Panc1 (cell line): ENCODE measurements at regions not wholly inside any gene's neighbourhood (a gene's known extent, or its start where the extent isn't known, plus 50 kb on each side); places are given as distances from the start of the nearest gene placed in this dataset.

Experiments
- ATAC-seq: fragments of 200-7000 bp; cut with Tn5 transposase; 2 replicates; pipeline ENCODE4 v1.9.1; 2020; ENCODE audit warnings: mild to moderate bottlenecking, moderate library complexity
- BruUV-seq: library from RNA; stranded (reverse); fragments of 400-500 nt; replicated peaks from 2 replicates; lab custom pipeline; 2021; lab: Mats Ljungman, UMichigan
- CTCF ChIA-PET: fragments of 300-600 bp; sonication (Branson Sonifier 250); formaldehyde crosslinking; loops from one replicate; lab custom pipeline; 2022; ENCODE audit warnings: antibody characterized with exemption; lab: Charles Lee
- POLR2A ChIA-PET: fragments of 300-600 bp; sonication (Branson Sonifier 250); formaldehyde crosslinking; loops from one replicate; lab custom pipeline; 2022; ENCODE audit warnings: antibody characterized with exemption; lab: Charles Lee
- DNase-seq: peaks from one replicate; pipeline ENCODE4 v3.0.0-alpha.2; 2010; ENCODE audit warnings: low read depth, low spot score
- H3K27ac ChIP-seq: 2 replicates; pipeline ENCODE4 v1.5.1; 2011; ENCODE audit warnings: mild to moderate bottlenecking, low read length, inconsistent platforms
- H3K27me3 ChIP-seq: fragments of 200-500 bp; sonication (Bioruptor generic); 2 replicates; pipeline ENCODE4 v1.6.0; 2014; ENCODE audit warnings: low read length, inconsistent platforms; ENCODE audit not compliant: control insufficient read depth, insufficient read depth
- H3K36me3 ChIP-seq: fragments of 200-500 bp; sonication (Bioruptor generic); 2 replicates; pipeline ENCODE4 v1.5.1; 2014; ENCODE audit warnings: inconsistent platforms, mild to moderate bottlenecking, low read length, moderate library complexity; ENCODE audit not compliant: control insufficient read depth, insufficient read depth
- H3K4me1 ChIP-seq: 2 replicates; pipeline ENCODE4 v1.5.1; 2011; ENCODE audit warnings: inconsistent platforms, mild to moderate bottlenecking, low read length, moderate library complexity; ENCODE audit not compliant: control insufficient read depth, insufficient read depth
- H3K4me3 ChIP-seq, 2 experiments: 2 replicates each; pipeline ENCODE4 v1.5.1; 2011 to 2012; ENCODE audit warnings: low read depth in 2 of 2, low read length in 2 of 2, mild to moderate bottlenecking in 2 of 2, inconsistent platforms in 1 of 2, moderate library complexity in 1 of 2
- H3K9me3 ChIP-seq: fragments of 200-500 bp; sonication (Bioruptor generic); 2 replicates; pipeline ENCODE4 v1.5.1; 2014; ENCODE audit warnings: low read depth, mild to moderate bottlenecking, inconsistent platforms, low read length, moderate library complexity; ENCODE audit not compliant: control insufficient read depth, insufficient read depth
- CTCF ChIP-seq: fragments of 450-650 bp; IDR thresholded peaks from 2 replicates; pipeline ENCODE4 v1.5.1; 2017; ENCODE audit warnings: mild to moderate bottlenecking
- POLR2AphosphoS5 ChIP-seq: IDR thresholded peaks from 2 replicates; pipeline ENCODE4 v1.6.1; 2012; ENCODE audit warnings: mild to moderate bottlenecking, low read depth, low read length, moderate library complexity
- REST ChIP-seq, 2 experiments: IDR thresholded peaks; 2 replicates each; pipeline ENCODE4 v1.6.1; 2011 to 2012; ENCODE audit warnings: low read depth in 2 of 2, control low read depth in 1 of 2, low read length in 1 of 2, mild to moderate bottlenecking in 1 of 2, moderate library complexity in 1 of 2; ENCODE audit not compliant: insufficient read depth in 1 of 2
- SIN3A ChIP-seq: IDR thresholded peaks from 2 replicates; pipeline ENCODE4 v1.6.1; 2012; ENCODE audit warnings: low read depth, mild to moderate bottlenecking, low read length, moderate library complexity, borderline replicate concordance; ENCODE audit not compliant: insufficient read depth
- TCF7L2 ChIP-seq: IDR thresholded peaks from 2 replicates; pipeline ENCODE4 v1.6.1; 2011; ENCODE audit warnings: mild to moderate bottlenecking, low read depth, low read length, inconsistent platforms
- in situ Hi-C: cut with HindIII; loops from 2 replicates; pipeline ENCODE4 v1.10.0; 2016; ENCODE audit warnings: low sequenced_read_pairs, low pct_unique_long_range_greater_than_20kb
- intact Hi-C: fragments of 100-400 bp; cut with micrococcal nuclease; formaldehyde crosslinking; loops from one replicate; pipeline ENCODE4 v1.10.0; 2022; ENCODE audit not compliant: unreplicated experiment

GRCh38 chr3:18035641-18036449 lies 293.4 kb upstream of the TBC1D5 start:
- no TSS peak for BruUV-seq
- intact Hi-C loops (no loop called here), in situ Hi-C loops (no loop called here)
- H3K27ac ChIP-seq: no peak overlapping the region
- ATAC-seq (no peak), DNase-seq (no peak)
- ChIA-PET POLR2A (no interaction called here), CTCF (no interaction called here)
- no peak overlapping the region for H3K4me3 ChIP-seq
- no peaks in the 10 kb centered on the region for H3K4me1 ChIP-seq
- H3K36me3 ChIP-seq: no peaks in the 10 kb centered on the region
- H3K9me3 ChIP-seq: no peaks in the 10 kb centered on the region
- TF ChIP-seq CTCF: no peak
- TF ChIP-seq TCF7L2: no peak
- TF ChIP-seq REST (IDR thresholded peaks at IDR 0.05; ENCODE audit: insufficient read depth in 1 of 2, low read depth in 2 of 2, low read length in 1 of 2): no peak
- no peak for TF ChIP-seq SIN3A
- TF ChIP-seq POLR2AphosphoS5: no peak
- H3K27me3 ChIP-seq: no peaks in the 10 kb centered on the region

GRCh38 chr3:18033581-18034108 lies 291.2 kb upstream of the TBC1D5 start:
- TF ChIP-seq CTCF (no peak), TCF7L2 (no peak), REST (IDR thresholded peaks at IDR 0.05; ENCODE audit: insufficient read depth in 1 of 2, low read depth in 2 of 2, low read length in 1 of 2) (no peak), POLR2AphosphoS5 (no peak), SIN3A (no peak)
- Histone ChIP-seq H3K36me3 (no peaks in the 10 kb centered on the region), H3K27me3 (no peaks in the 10 kb centered on the region), H3K4me1 (no peaks in the 10 kb centered on the region), H3K27ac (no peak overlapping the region), H3K9me3 (no peaks in the 10 kb centered on the region), H3K4me3 (no peak overlapping the region)
- ATAC-seq (no peak), DNase-seq (no peak)
- CTCF ChIA-PET: no interaction called here
- POLR2A ChIA-PET: no interaction called here
- no TSS peak for BruUV-seq
- in situ Hi-C loops (no loop called here), intact Hi-C loops (no loop called here)
